ENCODE measurements at regions not wholly inside any gene's neighbourhood (a gene's known extent, or its start where the extent isn't known, plus 50 kb on each side); places are given as distances from the start of the nearest gene placed in this dataset.
"Not testable (repeated sequence)": the region's sequence is repeated elsewhere in the genome, so short reads cannot be mapped to it uniquely, and the experiment has no call there.

DNA sequence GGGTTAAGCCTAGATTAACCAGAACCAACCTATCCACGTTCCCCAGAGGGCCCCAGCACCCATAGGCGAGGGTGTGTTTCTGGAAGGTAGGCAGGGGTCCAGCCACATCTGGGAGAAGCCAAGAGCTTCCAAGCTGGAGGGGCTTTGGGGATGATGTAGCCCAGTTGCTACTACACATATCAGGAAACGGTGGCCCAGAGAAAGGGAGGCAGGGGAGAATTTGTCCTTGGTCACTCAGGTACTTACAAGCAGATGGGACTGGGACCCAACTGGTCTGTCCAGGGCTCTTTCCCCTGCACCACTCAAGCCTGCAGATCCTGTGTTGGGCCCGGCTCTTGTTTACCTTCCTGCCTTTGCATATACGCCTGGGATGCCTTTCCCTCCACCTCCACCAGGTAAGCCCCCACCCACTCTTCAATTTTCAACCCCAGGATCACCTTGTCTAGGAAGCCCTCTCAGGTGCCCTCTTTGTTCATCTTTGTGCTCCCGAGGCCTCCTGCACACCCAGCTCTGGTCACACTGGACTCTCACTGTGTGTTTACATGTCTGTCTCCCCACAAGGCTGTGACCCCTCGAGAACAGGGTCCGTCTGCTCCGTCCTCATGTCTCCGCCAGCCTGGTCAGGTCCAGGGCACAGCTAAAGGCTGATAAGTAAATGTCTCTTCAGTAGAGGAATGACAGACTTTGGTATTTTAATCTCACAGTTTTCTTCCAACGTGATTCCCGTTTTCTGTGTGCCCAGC, 204.4 kb upstream of the LINGO1 start:
- Histone ChIP-seq H3K36me3 (ENCODE audit: control insufficient read depth, insufficient read depth, low read length) (no peaks in the 10 kb centered on the region), H3K27me3 (ENCODE audit: control insufficient read depth, insufficient read depth, low read length) (no peaks in the 10 kb centered on the region), H3K9ac (ENCODE audit: low read depth, low read length) (no peak overlapping the region), H3K9me3 (ENCODE audit: control insufficient read depth, insufficient read depth, low read length) (no peaks in the 10 kb centered on the region), H3K4me1 (ENCODE audit: control insufficient read depth, insufficient read depth, low read length) (no peaks in the 10 kb centered on the region), H3K4me3 (ENCODE audit: low read depth, low read length) (no peak overlapping the region)

DNA sequence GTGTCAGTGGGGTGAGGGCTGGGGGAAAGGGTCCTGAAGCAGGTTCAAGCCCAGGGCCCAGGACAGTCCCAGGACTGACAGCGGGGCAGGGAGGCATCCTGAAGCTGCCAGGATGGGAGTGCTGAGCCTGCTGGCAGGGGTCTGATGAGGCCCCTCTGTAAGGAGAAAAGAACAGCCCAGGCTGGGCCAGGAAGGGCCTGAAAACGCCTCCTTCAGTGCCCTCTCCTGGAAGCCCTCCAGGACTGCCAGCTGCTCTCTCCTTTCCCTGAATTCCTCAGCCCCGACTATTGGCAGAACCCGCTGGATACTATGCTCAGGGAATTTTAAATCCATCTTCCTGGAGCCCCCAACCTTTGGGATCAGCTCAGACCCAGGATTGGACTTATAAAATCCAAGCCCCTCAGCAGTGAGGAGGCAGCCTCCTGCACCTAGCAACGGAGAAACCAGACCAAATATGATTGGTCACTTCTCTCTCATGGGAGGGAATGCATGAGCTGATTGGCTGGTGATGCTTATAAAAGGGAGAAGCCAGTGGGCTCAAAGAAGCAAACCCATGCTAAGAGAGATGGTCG, 203.5 kb upstream of the LINGO1 start:
- Histone ChIP-seq H3K27me3 (ENCODE audit: control insufficient read depth, insufficient read depth, low read length) (no peaks in the 10 kb centered on the region), H3K4me3 (ENCODE audit: low read depth, low read length) (no peak overlapping the region), H3K36me3 (ENCODE audit: control insufficient read depth, insufficient read depth, low read length) (no peaks in the 10 kb centered on the region), H3K9me3 (ENCODE audit: control insufficient read depth, insufficient read depth, low read length) (no peaks in the 10 kb centered on the region), H3K4me1 (ENCODE audit: control insufficient read depth, insufficient read depth, low read length) (no peaks in the 10 kb centered on the region), H3K9ac (ENCODE audit: low read depth, low read length) (no peak overlapping the region)

DNA sequence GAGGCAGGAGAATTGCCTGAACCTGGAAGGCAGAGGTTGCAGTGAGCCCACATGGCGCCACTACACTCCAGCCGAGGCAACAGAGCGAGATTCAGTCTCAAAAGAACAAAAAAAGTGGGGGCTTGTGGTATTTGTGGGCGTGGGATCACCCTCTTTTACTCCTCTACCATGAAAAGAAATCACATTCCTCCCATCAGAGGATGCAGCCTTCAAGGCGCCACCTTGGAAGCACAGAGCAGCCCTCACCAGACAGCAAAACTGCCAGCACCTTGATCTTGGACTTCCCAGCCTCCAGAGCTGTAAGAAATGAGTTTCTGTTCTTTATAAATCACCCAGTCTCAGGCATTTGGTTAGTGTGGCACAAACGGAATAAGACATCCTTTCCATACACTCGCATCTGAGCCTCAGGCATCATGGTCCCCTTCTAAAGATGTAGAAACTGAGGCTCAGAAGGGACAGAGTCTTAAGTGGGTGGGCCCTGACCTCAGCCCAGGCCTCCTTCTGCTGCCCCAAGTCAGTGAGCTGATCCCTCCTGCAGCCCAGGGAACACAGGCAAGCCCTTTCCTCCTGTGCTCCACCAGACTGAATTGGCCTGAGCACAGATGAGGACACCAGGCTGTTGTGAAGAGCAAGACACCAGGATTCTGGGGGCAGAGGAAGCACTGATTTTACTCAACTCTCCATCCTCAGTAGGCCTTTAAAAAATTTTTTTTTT, 201.7 kb upstream of the LINGO1 start:
- H3K4me1 ChIP-seq (ENCODE audit: control insufficient read depth, insufficient read depth, low read length), result no peaks in the 10 kb centered on the region
- H3K9me3 ChIP-seq (ENCODE audit: control insufficient read depth, insufficient read depth, low read length), result no peaks in the 10 kb centered on the region
- H3K27me3 ChIP-seq (ENCODE audit: control insufficient read depth, insufficient read depth, low read length), result no peaks in the 10 kb centered on the region
- no peak overlapping the region for H3K9ac ChIP-seq (ENCODE audit: low read depth, low read length)
- no peaks in the 10 kb centered on the region for H3K36me3 ChIP-seq (ENCODE audit: control insufficient read depth, insufficient read depth, low read length)
- no peak overlapping the region for H3K4me3 ChIP-seq (ENCODE audit: low read depth, low read length)

DNA sequence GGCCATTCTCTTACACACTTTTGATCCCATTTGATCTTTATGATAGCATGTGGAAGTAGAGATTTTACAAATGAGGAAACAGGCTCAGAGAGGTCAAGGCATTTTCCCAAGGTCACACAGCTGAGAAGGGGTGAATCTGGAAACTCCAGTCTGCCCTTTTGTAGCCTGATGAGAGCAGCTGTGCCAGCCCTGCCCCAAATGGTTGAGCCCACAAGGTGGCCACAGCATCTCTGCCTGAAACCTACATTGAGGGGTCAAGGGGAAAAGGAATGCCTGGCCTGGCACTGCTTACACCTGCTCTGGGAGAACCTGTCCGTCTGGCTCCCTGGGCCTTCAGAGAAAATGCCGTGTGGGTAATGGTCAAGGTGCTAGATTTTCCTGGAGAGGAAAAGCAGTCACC, 200.2 kb upstream of the LINGO1 start:
- Histone ChIP-seq H3K27me3 (ENCODE audit: control insufficient read depth, insufficient read depth, low read length) (no peaks in the 10 kb centered on the region), H3K36me3 (ENCODE audit: control insufficient read depth, insufficient read depth, low read length) (no peaks in the 10 kb centered on the region), H3K9ac (ENCODE audit: low read depth, low read length) (no peak overlapping the region), H3K4me1 (ENCODE audit: control insufficient read depth, insufficient read depth, low read length) (no peaks in the 10 kb centered on the region), H3K9me3 (ENCODE audit: control insufficient read depth, insufficient read depth, low read length) (no peaks in the 10 kb centered on the region), H3K4me3 (ENCODE audit: low read depth, low read length) (no peak overlapping the region)

DNA sequence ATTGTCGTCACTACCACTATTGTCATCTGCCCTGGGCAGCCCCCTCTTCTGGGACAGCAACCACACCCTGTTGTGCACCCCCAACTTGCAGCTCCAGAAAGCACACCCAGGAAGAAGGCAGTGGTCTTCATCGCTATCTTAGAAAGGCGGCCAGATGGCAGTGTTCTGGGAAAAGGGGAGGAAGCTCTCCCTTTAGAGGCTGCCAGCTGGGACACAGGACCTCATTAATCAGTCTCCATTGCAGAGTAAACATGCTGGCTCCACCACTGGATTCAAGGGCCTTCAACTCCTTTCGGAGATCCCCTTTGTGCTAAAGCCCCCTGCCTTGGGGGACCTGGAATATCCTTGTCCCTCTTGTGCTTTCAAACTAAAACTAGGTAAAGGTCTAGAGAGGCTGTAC, 199.3 kb upstream of the LINGO1 start:
- no peak overlapping the region for H3K9ac ChIP-seq (ENCODE audit: low read depth, low read length)
- no peaks in the 10 kb centered on the region for H3K4me1 ChIP-seq (ENCODE audit: control insufficient read depth, insufficient read depth, low read length)

DNA sequence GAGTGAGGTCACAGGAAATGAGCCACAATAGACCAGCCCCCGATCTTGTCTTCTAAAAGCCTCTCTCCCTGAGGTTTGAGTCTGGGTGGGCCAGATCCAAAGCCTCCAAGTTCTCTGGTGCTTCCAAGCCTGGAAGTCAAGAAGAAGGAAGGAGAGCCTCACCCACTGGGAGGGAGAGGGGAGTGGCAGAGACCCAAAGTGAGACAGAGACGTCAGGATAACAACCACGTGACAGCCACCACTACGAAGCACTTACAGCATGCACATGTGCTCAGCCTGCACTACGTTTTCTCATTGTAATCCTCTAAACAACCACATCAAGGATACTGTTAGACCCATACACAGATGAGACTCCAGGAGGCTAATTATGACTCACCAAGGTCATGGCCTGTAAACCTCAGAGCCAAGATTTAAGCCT, 197.3 kb upstream of the LINGO1 start:
- Histone ChIP-seq H3K9me3 (ENCODE audit: control insufficient read depth, insufficient read depth, low read length) (no peaks in the 10 kb centered on the region), H3K9ac (ENCODE audit: low read depth, low read length) (no peak overlapping the region), H3K4me1 (ENCODE audit: control insufficient read depth, insufficient read depth, low read length) (no peaks in the 10 kb centered on the region), H3K36me3 (ENCODE audit: control insufficient read depth, insufficient read depth, low read length) (no peaks in the 10 kb centered on the region), H3K27me3 (ENCODE audit: control insufficient read depth, insufficient read depth, low read length) (no peaks in the 10 kb centered on the region), H3K4me3 (ENCODE audit: low read depth, low read length) (no peak overlapping the region)

More for the DNA sequence above, 199.3 kb upstream of the LINGO1 start:
- Histone ChIP-seq H3K9me3 (ENCODE audit: control insufficient read depth, insufficient read depth, low read length) (no peaks in the 10 kb centered on the region), H3K4me3 (ENCODE audit: low read depth, low read length) (no peak overlapping the region), H3K36me3 (ENCODE audit: control insufficient read depth, insufficient read depth, low read length) (no peaks in the 10 kb centered on the region), H3K27me3 (ENCODE audit: control insufficient read depth, insufficient read depth, low read length) (no peaks in the 10 kb centered on the region)

DNA sequence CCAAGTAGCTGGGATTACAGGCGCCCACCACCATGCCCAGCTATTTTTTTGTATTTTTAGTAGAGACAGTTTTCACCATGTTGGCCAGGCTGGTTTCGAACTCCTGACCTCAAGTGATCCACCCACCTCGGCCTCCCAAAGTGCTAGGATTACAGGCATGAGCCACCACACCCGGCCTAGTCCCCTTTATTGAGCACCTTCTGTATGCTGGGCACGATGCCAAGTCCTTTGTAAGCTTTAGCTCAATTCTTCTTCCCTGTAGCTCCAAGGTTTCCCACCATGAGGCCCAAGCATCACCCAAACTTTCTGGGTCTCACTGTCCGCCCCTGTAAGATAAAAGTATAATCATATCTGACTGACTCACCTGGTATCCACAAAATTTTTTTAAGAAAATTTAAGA, 196.6 kb upstream of the LINGO1 start:
- H3K27me3 ChIP-seq (ENCODE audit: control insufficient read depth, insufficient read depth, low read length); H3K9me3 ChIP-seq (ENCODE audit: control insufficient read depth, insufficient read depth, low read length); H3K9ac ChIP-seq (ENCODE audit: low read depth, low read length); H3K36me3 ChIP-seq (ENCODE audit: control insufficient read depth, insufficient read depth, low read length); H3K4me3 ChIP-seq (ENCODE audit: low read depth, low read length); H3K4me1 ChIP-seq (ENCODE audit: control insufficient read depth, insufficient read depth, low read length): not testable (repeated sequence)

DNA sequence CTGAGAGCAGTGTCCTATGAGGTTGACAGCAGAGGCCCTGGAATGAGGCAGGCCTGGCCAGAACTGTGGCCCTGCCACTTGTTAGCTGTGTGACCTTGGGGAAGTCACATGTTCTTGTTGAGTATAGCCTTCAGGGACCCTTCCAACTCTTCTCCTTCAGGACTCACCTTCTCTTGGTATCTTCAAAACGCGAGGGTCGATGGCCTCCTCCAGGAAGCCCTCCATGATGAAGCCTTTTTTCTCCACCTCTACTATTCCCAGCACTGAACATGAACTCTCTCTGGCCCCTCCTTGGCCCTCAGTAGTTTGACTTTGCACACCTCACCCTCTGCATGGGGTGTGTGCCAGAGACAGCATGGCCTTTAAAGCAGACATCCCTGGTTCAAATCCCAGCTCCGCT, 195.1 kb upstream of the LINGO1 start:
- no peaks in the 10 kb centered on the region for H3K36me3 ChIP-seq (ENCODE audit: control insufficient read depth, insufficient read depth, low read length)

DNA sequence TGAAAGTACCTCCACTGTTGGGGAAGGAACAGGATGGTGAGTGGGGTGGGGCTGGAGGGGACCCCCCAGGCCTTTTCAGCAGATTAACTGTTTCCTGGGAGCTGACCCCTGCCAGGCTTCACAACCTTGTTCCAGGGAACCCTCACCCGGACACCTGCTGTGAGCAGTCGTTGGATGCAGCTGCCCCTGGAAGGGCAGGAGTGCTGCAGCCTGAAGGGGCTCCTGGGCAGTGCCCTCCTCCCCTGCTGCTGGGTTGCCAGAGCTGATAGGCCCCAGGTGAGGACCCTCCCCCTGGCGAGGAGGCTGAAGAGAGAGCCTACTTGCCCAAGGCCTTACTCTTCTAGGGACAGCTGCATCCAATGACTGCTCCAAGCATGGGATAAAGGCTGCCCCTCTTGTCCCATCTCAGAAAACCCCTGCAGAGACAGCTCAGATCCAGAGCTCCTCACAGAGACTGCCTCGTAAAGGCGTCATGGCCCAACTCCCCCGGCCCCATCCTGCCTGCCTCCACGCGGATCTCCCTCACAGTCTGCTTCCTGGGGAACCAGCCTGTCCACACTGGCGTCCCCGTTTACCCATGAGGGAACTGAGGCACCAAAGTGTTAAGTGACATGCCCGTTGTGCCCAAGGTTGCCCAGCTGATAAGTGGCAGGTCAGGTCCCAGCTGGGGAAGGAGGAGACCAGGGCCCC, 193.4 kb upstream of the LINGO1 start:
- Histone ChIP-seq H3K9me3 (ENCODE audit: control insufficient read depth, insufficient read depth, low read length) (no peaks in the 10 kb centered on the region), H3K27me3 (ENCODE audit: control insufficient read depth, insufficient read depth, low read length) (peaks cover 11% of the 10 kb centered on the region), H3K4me3 (ENCODE audit: low read depth, low read length) (no peak overlapping the region), H3K36me3 (ENCODE audit: control insufficient read depth, insufficient read depth, low read length) (no peaks in the 10 kb centered on the region), H3K4me1 (ENCODE audit: control insufficient read depth, insufficient read depth, low read length) (no peaks in the 10 kb centered on the region), H3K9ac (ENCODE audit: low read depth, low read length) (no peak overlapping the region)

More for the DNA sequence above, 195.1 kb upstream of the LINGO1 start:
- Histone ChIP-seq H3K4me1 (ENCODE audit: control insufficient read depth, insufficient read depth, low read length) (no peaks in the 10 kb centered on the region), H3K27me3 (ENCODE audit: control insufficient read depth, insufficient read depth, low read length) (peaks cover 2% of the 10 kb centered on the region), H3K9me3 (ENCODE audit: control insufficient read depth, insufficient read depth, low read length) (no peaks in the 10 kb centered on the region), H3K4me3 (ENCODE audit: low read depth, low read length) (no peak overlapping the region), H3K9ac (ENCODE audit: low read depth, low read length) (no peak overlapping the region)

DNA sequence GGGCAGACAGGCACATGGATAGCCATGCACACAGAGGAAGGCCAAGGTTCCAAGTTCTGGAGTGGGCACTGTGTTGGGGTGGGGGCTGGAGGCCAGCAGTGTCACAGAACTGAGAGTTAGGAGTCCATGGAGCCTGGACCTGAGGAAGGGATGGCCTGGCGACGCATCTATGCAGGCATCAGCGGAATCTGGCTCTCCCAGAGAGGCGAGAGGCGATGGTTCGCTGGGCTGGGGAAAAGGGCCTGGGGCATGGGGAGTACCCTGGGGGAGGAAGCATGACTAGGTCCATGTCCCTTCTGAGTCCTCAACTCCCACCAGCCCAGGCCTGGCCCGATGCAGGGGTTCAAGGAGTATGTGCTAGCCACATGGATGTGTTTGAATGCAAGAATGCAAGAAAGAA, 192.8 kb upstream of the LINGO1 start:
- Histone ChIP-seq H3K4me1 (ENCODE audit: control insufficient read depth, insufficient read depth, low read length) (peaks cover 2% of the 10 kb centered on the region), H3K27me3 (ENCODE audit: control insufficient read depth, insufficient read depth, low read length) (peaks cover 17% of the 10 kb centered on the region), H3K9me3 (ENCODE audit: control insufficient read depth, insufficient read depth, low read length) (no peaks in the 10 kb centered on the region), H3K9ac (ENCODE audit: low read depth, low read length) (no peak overlapping the region), H3K36me3 (ENCODE audit: control insufficient read depth, insufficient read depth, low read length) (no peaks in the 10 kb centered on the region), H3K4me3 (ENCODE audit: low read depth, low read length) (no peak overlapping the region)

DNA sequence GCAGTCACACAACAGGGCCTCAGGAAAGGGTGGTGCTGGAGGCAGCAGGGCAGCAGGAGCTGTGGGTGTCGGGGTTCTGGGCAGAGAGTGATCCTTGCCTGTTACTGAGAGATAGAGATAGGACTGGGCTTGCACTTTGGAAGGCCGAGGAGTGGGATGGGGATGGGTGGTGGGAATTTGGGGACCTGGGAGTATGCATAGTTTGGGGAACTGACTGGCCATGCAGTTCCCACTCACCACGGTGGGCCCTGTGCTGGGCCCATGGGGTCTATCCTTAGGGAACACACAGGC, 192.5 kb upstream of the LINGO1 start:
- H3K4me1 ChIP-seq (ENCODE audit: control insufficient read depth, insufficient read depth, low read length), result peaks cover 4% of the 10 kb centered on the region
- no peaks in the 10 kb centered on the region for H3K36me3 ChIP-seq (ENCODE audit: control insufficient read depth, insufficient read depth, low read length)
- no peak overlapping the region for H3K9ac ChIP-seq (ENCODE audit: low read depth, low read length)
- no peaks in the 10 kb centered on the region for H3K9me3 ChIP-seq (ENCODE audit: control insufficient read depth, insufficient read depth, low read length)
- no peak overlapping the region for H3K4me3 ChIP-seq (ENCODE audit: low read depth, low read length)
- H3K27me3 ChIP-seq (ENCODE audit: control insufficient read depth, insufficient read depth, low read length), result peaks cover 20% of the 10 kb centered on the region
